Transverse colon (tissue), 4 donors: ENCODE measurements at regions not wholly inside any gene's neighbourhood (a gene's known extent, or its start where the extent isn't known, plus 50 kb on each side); places are given as distances from the start of the nearest gene placed in this dataset.

Experiments
- DNase-seq: peaks from one replicate; pipeline ENCODE4 v3.0.0-alpha.2; 2019
- H3K27ac ChIP-seq, 4 donors: fragments of 200-600 bp; sonication (generic); 2 replicates each; pipeline ENCODE4 v1.5.1; 2016 to 2018; ENCODE audit warnings: inconsistent platforms in 4 of 4
- H3K27me3 ChIP-seq: fragments of 200-600 bp; sonication (generic); 2 replicates; pipeline ENCODE4 v1.5.1; 2017; ENCODE audit warnings: inconsistent platforms
- H3K36me3 ChIP-seq, 4 donors: fragments of 200-600 bp; sonication (generic); 2 replicates each; pipeline ENCODE4 v1.5.1; 2017 to 2019; ENCODE audit warnings: inconsistent platforms in 4 of 4
- H3K4me1 ChIP-seq, 4 donors: fragments of 200-600 bp; sonication (generic); 2 replicates each; pipeline ENCODE4 v1.5.1; 2017 to 2020; ENCODE audit warnings: inconsistent platforms in 4 of 4
- H3K4me3 ChIP-seq, 4 donors: fragments of 200-600 bp; sonication (generic); 1 replicate in 1 of 4; 2 replicates in 3 of 4; pipeline versions ENCODE4 v1.5.1 to v1.6.1; 2017 to 2019; ENCODE audit warnings: inconsistent platforms in 4 of 4
- H3K9me3 ChIP-seq, 2 donors: fragments of 200-600 bp; sonication (generic); 2 replicates each; pipeline ENCODE4 v1.5.1; 2017 to 2019; ENCODE audit warnings: inconsistent platforms in 2 of 2
- EP300 ChIP-seq: sonication (generic); formaldehyde crosslinking; IDR thresholded peaks from one replicate; pipeline ENCODE4 v1.6.1; 2017; ENCODE audit warnings: antibody characterized with exemption, low read depth
- POLR2A ChIP-seq: fragments of 450-650 bp; IDR thresholded peaks from one replicate; pipeline ENCODE4 v1.6.1; 2016; ENCODE audit warnings: antibody characterized with exemption, mild to moderate bottlenecking, moderate library complexity
- POLR2AphosphoS5 ChIP-seq, 3 donors: sonication (generic); formaldehyde crosslinking; IDR thresholded peaks; one replicate each; pipeline ENCODE4 v1.6.1; 2016; ENCODE audit warnings: antibody characterized with exemption in 3 of 3
- WGBS, 2 donors: methylation state at CpG; one replicate each; pipeline ENCODE4 v1.1.5; 2018; ENCODE audit warnings: low coverage in 1 of 2; 5-methylcytosine and 5-hydroxymethylcytosine counted together
- in situ Hi-C, 4 donors: fragments of 200-750 bp; cut with MboI; loops; one replicate each; pipeline versions ENCODE4 v1.15.0 to v1.15.1; 2017; ENCODE audit warnings: low sequenced_read_pairs in 3 of 4, low pct_ligation_motif_present in 1 of 4, low pct_unique_long_range_greater_than_20kb in 1 of 4
- intact Hi-C: fragments of 100-400 bp; cut with DNase I; formaldehyde crosslinking; loops from one replicate; pipeline ENCODE4 v1.15.1; 2023; ENCODE audit warnings: low total_unique reads
- TF ChIP-seq, protein P1 (sequence below), 5 experiments: fragments of 200-600 bp in 3 of 5; fragments of 450-650 bp in 2 of 5; sonication (generic) in 3 of 5; IDR thresholded peaks; 1 replicate in 2 of 5; 2 replicates in 3 of 5; pipeline ENCODE4 v1.5.1; 2016 to 2017; ENCODE audit warnings: antibody characterized with exemption in 5 of 5, inconsistent platforms in 3 of 5, mild to moderate bottlenecking in 2 of 5, moderate library complexity in 1 of 5

DNA sequence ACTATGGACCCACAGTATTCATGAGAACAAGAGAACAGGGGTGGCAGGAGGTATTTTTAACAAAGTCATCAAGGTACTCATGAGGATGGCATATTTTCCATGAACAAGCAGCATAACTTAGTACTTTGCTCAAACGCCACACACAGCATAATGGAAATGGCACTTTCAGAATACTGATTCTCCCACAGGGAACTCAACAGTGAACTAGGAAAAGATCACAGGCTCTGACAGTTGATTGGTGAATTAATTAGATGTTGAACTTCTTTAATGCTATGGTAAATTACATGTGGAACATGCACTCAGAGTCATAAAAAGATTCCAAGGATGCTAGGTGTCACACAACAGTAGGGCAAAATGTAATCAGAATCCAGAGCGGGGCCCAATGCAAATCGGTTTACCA, 1088.6 kb upstream of the C9orf72 start:
- no peak overlapping the region for H3K27ac ChIP-seq
- no peaks in the 10 kb centered on the region for H3K27me3 ChIP-seq
- no peak for DNase-seq
- no peaks in the 10 kb centered on the region for H3K4me1 ChIP-seq
- no peaks in the 10 kb centered on the region for H3K9me3 ChIP-seq
- TF ChIP-seq, protein P1, sequence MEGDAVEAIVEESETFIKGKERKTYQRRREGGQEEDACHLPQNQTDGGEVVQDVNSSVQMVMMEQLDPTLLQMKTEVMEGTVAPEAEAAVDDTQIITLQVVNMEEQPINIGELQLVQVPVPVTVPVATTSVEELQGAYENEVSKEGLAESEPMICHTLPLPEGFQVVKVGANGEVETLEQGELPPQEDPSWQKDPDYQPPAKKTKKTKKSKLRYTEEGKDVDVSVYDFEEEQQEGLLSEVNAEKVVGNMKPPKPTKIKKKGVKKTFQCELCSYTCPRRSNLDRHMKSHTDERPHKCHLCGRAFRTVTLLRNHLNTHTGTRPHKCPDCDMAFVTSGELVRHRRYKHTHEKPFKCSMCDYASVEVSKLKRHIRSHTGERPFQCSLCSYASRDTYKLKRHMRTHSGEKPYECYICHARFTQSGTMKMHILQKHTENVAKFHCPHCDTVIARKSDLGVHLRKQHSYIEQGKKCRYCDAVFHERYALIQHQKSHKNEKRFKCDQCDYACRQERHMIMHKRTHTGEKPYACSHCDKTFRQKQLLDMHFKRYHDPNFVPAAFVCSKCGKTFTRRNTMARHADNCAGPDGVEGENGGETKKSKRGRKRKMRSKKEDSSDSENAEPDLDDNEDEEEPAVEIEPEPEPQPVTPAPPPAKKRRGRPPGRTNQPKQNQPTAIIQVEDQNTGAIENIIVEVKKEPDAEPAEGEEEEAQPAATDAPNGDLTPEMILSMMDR (IDR thresholded peaks at IDR 0.05) = no peak
- TF ChIP-seq POLR2AphosphoS5 (IDR thresholded peaks at IDR 0.05) (no peak), POLR2A (no peak), EP300 (no peak)
- intact Hi-C loops (no loop called here), in situ Hi-C loops (no loop called here)
- WGBS, 2 donors = 86 to 89% methylated on average over 1 to 3 of the region's 3 CpGs
- H3K4me3 ChIP-seq = no peak overlapping the region
- no peaks in the 10 kb centered on the region for H3K36me3 ChIP-seq

DNA sequence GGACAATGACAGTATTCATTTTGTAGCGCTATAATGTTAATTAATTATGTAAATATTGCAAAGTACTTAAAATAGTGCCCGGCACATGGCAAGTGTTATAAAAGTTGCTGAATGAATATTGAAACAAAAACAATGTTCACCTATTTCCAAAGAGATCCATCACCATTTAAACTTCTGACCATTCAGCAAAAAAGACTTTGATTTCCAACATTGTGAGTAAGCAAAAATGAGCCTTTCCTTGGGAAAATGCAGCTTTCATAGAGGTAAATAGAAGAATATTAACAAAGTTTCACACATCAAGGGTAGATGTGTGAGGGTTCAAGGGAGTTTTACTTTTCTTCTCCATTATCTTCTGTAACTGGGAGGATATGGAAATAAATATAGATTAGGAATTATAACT, 1089.4 kb upstream of the C9orf72 start:
- intact Hi-C loops (no loop called here), in situ Hi-C loops (no loop called here)
- no peak for DNase-seq
- Histone ChIP-seq H3K4me3 (no peak overlapping the region), H3K27me3 (no peaks in the 10 kb centered on the region), H3K27ac (no peak overlapping the region), H3K4me1 (no peaks in the 10 kb centered on the region), H3K36me3 (no peaks in the 10 kb centered on the region), H3K9me3 (no peaks in the 10 kb centered on the region)
- WGBS, 2 donors = 77 to 80% methylated on average over 2 of the region's 2 CpGs
- TF ChIP-seq, protein P1 (IDR thresholded peaks at IDR 0.05) = no peak
- TF ChIP-seq POLR2A (no peak), EP300 (no peak), POLR2AphosphoS5 (IDR thresholded peaks at IDR 0.05) (no peak)

DNA sequence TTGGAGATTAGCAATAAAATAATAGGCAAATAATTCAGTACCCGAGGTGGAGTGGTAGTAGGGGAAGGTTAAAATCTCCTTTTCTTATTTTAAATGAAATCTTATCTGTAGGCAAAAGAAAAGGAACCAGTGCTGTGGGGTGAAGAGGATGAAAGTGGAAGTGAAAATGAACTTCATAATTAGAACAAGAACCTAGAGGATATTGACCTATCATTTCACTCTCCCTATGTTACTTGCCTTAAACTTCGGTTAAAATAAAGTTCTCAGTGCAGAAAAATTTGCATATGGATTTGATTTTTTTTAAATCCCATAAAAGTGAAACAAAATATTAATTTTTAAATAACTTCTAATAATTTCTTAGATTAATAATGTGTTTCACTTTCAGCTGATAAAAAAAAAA, 1094.9 kb upstream of the C9orf72 start:
- no peaks in the 10 kb centered on the region for H3K9me3 ChIP-seq
- no peaks in the 10 kb centered on the region for H3K36me3 ChIP-seq
- TF ChIP-seq, protein P1 (IDR thresholded peaks at IDR 0.05) = no peak
- TF ChIP-seq EP300 = no peak
- H3K4me3 ChIP-seq = no peak overlapping the region
- H3K27me3 ChIP-seq = no peaks in the 10 kb centered on the region
- intact Hi-C loops (no loop called here), in situ Hi-C loops (no loop called here)
- 63 to 67% methylated on average over 2 of the region's 2 CpGs for WGBS, 2 donors
- no peaks in the 10 kb centered on the region for H3K4me1 ChIP-seq
- DNase-seq = no peak
- H3K27ac ChIP-seq = no peak overlapping the region

DNA sequence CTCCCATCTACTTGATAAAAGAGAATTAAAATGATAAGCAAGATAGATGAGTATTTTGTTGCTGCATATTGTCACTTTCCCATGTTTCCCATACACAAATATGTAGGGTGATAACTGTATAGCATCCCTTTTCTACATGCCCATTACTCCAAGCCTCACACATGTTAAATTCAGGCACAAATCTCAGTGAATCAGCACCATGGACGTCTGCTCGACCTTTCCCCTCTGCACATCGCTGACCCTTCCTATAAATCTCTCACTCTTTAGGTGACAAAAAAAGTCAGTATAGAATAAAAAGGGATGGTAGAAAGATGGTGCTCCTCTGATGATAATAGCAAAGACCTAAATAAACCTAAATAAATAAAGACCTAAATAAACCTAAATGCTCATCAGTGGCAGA, 1097.7 kb upstream of the C9orf72 start:
- WGBS, 2 donors = 48 to 51% methylated on average over 3 of the region's 3 CpGs
- no peak overlapping the region for H3K27ac ChIP-seq
- no peak overlapping the region for H3K4me3 ChIP-seq
- intact Hi-C loops = no loop called here
- no peak for DNase-seq
- TF ChIP-seq, protein P1 (IDR thresholded peaks at IDR 0.05) = no peak
- no peak for TF ChIP-seq POLR2AphosphoS5 (IDR thresholded peaks at IDR 0.05)
- no peak for TF ChIP-seq EP300
- no peak for TF ChIP-seq POLR2A
- no peaks in the 10 kb centered on the region for H3K4me1 ChIP-seq
- H3K36me3 ChIP-seq = no peaks in the 10 kb centered on the region
- no peaks in the 10 kb centered on the region for H3K27me3 ChIP-seq
- H3K9me3 ChIP-seq = no peaks in the 10 kb centered on the region
- in situ Hi-C loops = no loop called here
